ENCODE measurements at regions not wholly inside any gene's neighbourhood (a gene's known extent, or its start where the extent isn't known, plus 50 kb on each side); places are given as distances from the start of the nearest gene placed in this dataset.
"Not testable (repeated sequence)": the region's sequence is repeated elsewhere in the genome, so short reads cannot be mapped to it uniquely, and the experiment has no call there.

DNA sequence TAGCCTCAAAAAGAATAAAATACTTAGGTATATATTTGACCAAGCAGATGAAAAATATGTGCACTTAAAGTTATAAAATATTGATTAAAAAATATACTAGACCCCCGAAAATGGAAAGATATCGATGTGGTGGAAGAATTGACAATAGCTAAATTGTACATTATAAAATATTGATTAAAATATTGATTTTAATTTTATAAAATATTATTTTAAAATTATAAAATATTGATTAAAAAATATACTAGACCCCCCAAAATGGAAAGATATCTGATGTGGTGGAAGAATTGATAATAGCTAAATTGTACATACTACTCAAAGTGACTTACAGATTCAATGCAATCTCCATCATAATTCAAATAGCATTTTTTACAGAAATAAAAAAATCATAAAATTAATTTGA, 1540.9 kb upstream of the RAG2 start:
- in situ Hi-C loops (cut with MboI; ENCODE audit: low pct_unique_long_range_greater_than_20kb, low sequenced_read_pairs, unreplicated experiment): no loop called here
- TF ChIP-seq CTCF (IDR thresholded peaks at IDR 0.05; ENCODE audit: extremely low read depth, insufficient read depth, missing control alignments): no peak
- DNase-seq (ENCODE audit: low spot score): no peak

DNA sequence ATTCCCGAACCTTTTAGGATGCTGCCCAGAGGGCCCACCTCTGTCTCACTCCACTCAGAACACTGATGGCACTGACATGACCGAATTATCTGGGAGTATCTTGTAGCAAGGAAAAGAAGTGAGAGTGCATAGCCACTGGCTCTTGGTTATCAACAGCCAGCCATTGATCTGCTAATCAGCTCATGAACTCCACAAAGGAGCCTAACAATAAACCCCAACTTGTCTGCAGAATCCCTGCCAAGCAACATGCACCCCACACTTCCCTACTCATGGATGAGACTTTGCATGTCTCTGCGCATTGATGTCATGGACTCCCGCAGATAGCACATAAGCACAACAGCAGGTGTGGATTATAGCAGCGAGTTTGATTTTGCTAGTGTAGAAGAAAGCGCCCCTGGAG, 1538.9 kb upstream of the RAG2 start:
- in situ Hi-C loops (cut with MboI; ENCODE audit: low pct_unique_long_range_greater_than_20kb, low sequenced_read_pairs, unreplicated experiment): no loop called here
- no peak for DNase-seq (ENCODE audit: low spot score)
- no peak for TF ChIP-seq CTCF (IDR thresholded peaks at IDR 0.05; ENCODE audit: extremely low read depth, insufficient read depth, missing control alignments)

DNA sequence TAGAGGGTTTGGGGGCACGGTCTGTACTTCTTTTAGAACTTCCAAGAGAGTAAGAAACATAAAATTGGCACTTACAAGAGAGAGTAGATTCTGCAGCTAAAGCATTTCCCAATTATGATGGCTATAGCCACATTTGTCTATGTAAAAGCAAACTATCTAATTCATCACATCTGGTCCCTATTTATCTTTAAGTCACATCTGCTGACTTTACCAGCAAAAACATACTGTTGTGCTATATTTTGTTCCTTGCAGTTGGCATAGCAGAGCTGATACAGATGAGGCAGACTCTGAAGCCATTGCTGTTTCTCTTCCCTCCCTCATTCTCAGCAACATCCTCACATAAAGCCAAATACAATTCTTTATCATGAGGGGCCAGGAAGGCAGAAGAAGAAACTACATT, 1533.5 kb upstream of the RAG2 start:
- DNase-seq (ENCODE audit: low spot score): no peak
- TF ChIP-seq CTCF (IDR thresholded peaks at IDR 0.05; ENCODE audit: extremely low read depth, insufficient read depth, missing control alignments): no peak
- in situ Hi-C loops (cut with MboI; ENCODE audit: low pct_unique_long_range_greater_than_20kb, low sequenced_read_pairs, unreplicated experiment): no loop called here

DNA sequence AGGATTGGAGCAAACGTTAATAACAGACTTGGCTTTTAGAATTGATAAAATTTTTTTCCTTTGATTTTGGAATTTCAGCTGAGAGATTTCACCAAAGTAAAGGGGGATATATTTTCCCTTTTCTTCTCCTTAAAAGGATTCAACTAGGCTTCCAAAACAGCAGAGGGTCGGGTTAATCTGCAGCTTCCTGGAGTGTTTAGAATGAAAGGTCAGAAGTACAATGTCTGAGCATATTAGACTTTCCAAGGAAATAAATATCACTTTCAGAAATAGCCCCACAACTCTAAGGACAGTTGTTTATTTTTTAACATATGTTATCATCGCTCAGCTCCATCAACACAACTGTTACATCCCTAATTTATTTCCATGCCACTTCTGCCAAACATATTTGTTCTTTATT, 1532.9 kb upstream of the RAG2 start:
- in situ Hi-C loops (cut with MboI; ENCODE audit: low pct_unique_long_range_greater_than_20kb, low sequenced_read_pairs, unreplicated experiment): no loop called here
- no peak for DNase-seq (ENCODE audit: low spot score)
- no peak for TF ChIP-seq CTCF (IDR thresholded peaks at IDR 0.05; ENCODE audit: extremely low read depth, insufficient read depth, missing control alignments)

DNA sequence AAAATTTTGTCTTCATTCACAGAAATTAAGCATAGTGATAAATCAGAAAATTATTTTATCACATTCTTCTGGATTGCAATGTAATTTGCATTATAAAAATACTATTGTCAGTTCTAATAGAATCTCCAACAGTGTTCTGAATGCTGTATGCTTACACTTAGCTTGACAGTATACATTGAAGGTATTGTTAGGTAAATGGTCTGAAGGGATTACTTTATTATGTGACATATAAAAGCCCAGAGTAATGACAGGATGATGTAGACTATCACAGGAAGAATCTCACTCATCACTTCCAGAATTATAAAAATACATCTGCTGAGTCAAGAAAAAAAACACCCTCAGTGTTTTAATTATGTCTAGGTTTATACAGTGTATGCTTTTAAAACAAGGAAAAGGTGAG, 1532.5 kb upstream of the RAG2 start:
- no peak for DNase-seq (ENCODE audit: low spot score)
- TF ChIP-seq CTCF (IDR thresholded peaks at IDR 0.05; ENCODE audit: extremely low read depth, insufficient read depth, missing control alignments): no peak
- in situ Hi-C loops (cut with MboI; ENCODE audit: low pct_unique_long_range_greater_than_20kb, low sequenced_read_pairs, unreplicated experiment): no loop called here

- DNase-seq (ENCODE audit: low spot score): no peak
- no peak for TF ChIP-seq CTCF (IDR thresholded peaks at IDR 0.05; ENCODE audit: extremely low read depth, insufficient read depth, missing control alignments)
- in situ Hi-C loops (cut with MboI; ENCODE audit: low pct_unique_long_range_greater_than_20kb, low sequenced_read_pairs, unreplicated experiment): no loop called here
Measured at GRCh38 chr11:38123673-38124072, 1525.6 kb upstream of the RAG2 start.

GRCh38 chr11:38116616-38117015, 1518.6 kb upstream of the RAG2 start:
- DNase-seq (ENCODE audit: low spot score); in situ Hi-C loops (cut with MboI; ENCODE audit: low pct_unique_long_range_greater_than_20kb, low sequenced_read_pairs, unreplicated experiment): not testable (repeated sequence)

- in situ Hi-C loops (cut with MboI; ENCODE audit: low pct_unique_long_range_greater_than_20kb, low sequenced_read_pairs, unreplicated experiment): not testable (repeated sequence)
Measured at GRCh38 chr11:38115381-38115780, 1517.3 kb upstream of the RAG2 start.

More at GRCh38 chr11:38115381-38115780, 1517.3 kb upstream of the RAG2 start:
- DNase-seq (ENCODE audit: low spot score): not testable (repeated sequence)
